Activated T-cell treated with anti-CD3 and anti-CD28 coated beads, Interleukin-2, amount 50 U/mL, for 72 hours (primary cell): ENCODE measurements at regions not wholly inside any gene's neighbourhood (a gene's known extent, or its start where the extent isn't known, plus 50 kb on each side); places are given as distances from the start of the nearest gene placed in this dataset.

ENCODE experiments used
- ATAC-seq, 2 donors: fragments of 150-1000 bp; cut with Tn5 transposase; replicated peaks in 1 of 2; 2 replicates each; pipeline ENCODE4 v1.10.0; 2021; ENCODE audit warnings: moderate library complexity in 2 of 2, mild to moderate bottlenecking in 1 of 2
- DNase-seq, 2 donors: peaks; one replicate each; pipeline ENCODE4 v3.0.0; 2021 to 2022; ENCODE audit warnings: mixed read lengths in 1 of 2
- H3K27ac Mint-ChIP-seq: one replicate; pipeline ENCODE4 v1.8.0; 2022; ENCODE audit warnings: mild to moderate bottlenecking, moderate library complexity, mixed read lengths
- H3K27me3 Mint-ChIP-seq: one replicate; pipeline ENCODE4 v1.8.0; 2022; ENCODE audit warnings: low read depth, mixed read lengths
- H3K36me3 Mint-ChIP-seq, 2 donors: one replicate each; pipeline ENCODE4 v1.8.0; 2022; ENCODE audit warnings: mixed read lengths in 2 of 2, mild to moderate bottlenecking in 1 of 2; ENCODE audit not compliant: insufficient read depth in 2 of 2
- H3K4me1 Mint-ChIP-seq: one replicate; pipeline ENCODE4 v1.8.0; 2022; ENCODE audit warnings: low read depth, mixed read lengths
- H3K4me3 Mint-ChIP-seq, 2 donors: one replicate each; pipeline ENCODE4 v1.8.0; 2022; ENCODE audit warnings: mild to moderate bottlenecking in 2 of 2, mixed read lengths in 2 of 2, moderate library complexity in 2 of 2
- H3K9me3 Mint-ChIP-seq, 2 donors: one replicate each; pipeline ENCODE4 v1.8.0; 2022; ENCODE audit warnings: mixed read lengths in 2 of 2

DNA sequence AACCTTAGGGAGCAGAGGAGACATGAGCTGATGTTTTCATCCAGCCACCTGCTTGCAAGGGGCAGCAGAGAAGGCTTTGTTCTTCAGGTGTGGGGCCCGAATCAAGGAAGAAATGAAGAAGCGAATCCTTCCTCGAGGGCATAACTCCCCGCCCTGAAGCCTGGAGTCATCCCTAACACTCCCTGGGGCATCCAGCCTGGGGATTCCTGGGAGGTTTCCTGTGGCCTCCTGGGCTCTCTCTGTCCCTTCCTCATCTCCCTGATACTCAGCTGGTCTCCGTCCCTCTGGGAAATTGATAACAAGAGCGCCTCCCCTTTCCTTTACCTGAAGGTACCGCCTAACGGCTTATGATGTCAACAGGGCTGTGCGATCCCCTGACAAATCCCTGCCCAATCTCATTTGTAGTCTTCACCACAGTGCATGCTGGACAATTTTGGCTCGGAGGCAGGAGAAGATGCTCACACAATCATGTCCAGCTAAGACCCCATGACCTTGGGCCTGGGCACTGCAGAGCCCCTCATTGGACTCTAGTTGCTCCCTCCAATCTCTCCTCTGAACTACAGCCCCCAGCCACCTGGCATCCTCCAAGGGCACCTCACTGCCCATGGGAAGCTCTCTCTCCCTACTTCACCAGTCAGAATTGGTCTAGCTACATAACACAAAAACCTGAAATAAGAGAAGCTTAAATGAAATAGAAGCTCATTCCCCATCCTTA is 80.6 kb upstream of the RTL6 start:
- no peak overlapping the region for H3K4me3 Mint-ChIP-seq
- DNase-seq (no peak), ATAC-seq (no peak)
- H3K9me3 Mint-ChIP-seq = no peaks in the 10 kb centered on the region
- H3K27ac Mint-ChIP-seq = no peak overlapping the region
- no peaks in the 10 kb centered on the region for H3K36me3 Mint-ChIP-seq
- peaks cover 29% of the 10 kb centered on the region for H3K27me3 Mint-ChIP-seq
- no peaks in the 10 kb centered on the region for H3K4me1 Mint-ChIP-seq

DNA sequence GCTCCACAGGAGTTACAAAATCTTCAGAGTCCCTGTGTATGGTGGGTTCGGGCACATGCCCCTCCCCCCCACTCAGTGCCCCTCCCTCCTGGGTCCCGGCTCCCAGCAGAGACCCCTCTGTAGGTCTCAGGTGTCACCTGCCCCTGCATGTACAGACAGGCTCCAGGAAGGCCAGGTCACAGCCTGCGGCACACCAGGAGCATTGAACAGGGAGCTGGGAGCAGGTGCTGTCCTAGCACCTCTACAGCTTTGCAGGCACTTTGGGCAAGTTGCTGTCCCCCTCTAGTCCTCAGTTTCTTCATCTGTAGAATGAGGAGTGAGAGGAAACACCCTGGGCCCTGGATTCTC is 80.1 kb upstream of the RTL6 start:
- Mint-ChIP-seq H3K27me3 (peaks cover 29% of the 10 kb centered on the region), H3K27ac (no peak overlapping the region), H3K4me1 (no peaks in the 10 kb centered on the region), H3K4me3 (no peak overlapping the region), H3K9me3 (no peaks in the 10 kb centered on the region), H3K36me3 (no peaks in the 10 kb centered on the region)
- ATAC-seq (no peak), DNase-seq (no peak)

- no peaks in the 10 kb centered on the region for H3K36me3 Mint-ChIP-seq
- no peaks in the 10 kb centered on the region for H3K4me1 Mint-ChIP-seq
- no peaks in the 10 kb centered on the region for H3K9me3 Mint-ChIP-seq
- DNase-seq = no peak
- no peak overlapping the region for H3K27ac Mint-ChIP-seq
- peaks cover 29% of the 10 kb centered on the region for H3K27me3 Mint-ChIP-seq
- H3K4me3 Mint-ChIP-seq = no peak overlapping the region
- ATAC-seq = no peak
Measured at GRCh38 chr22:44577391-44578109, 79.5 kb upstream of the RTL6 start.

GRCh38 chr22:44576311-44577260 is 78.6 kb upstream of the RTL6 start:
- Mint-ChIP-seq H3K27ac (no peak overlapping the region), H3K27me3 (peaks cover 28% of the 10 kb centered on the region), H3K4me1 (no peaks in the 10 kb centered on the region), H3K9me3 (no peaks in the 10 kb centered on the region), H3K36me3 (no peaks in the 10 kb centered on the region), H3K4me3 (no peak overlapping the region)
- DNase-seq = no peak
- ATAC-seq = no peak

GRCh38 chr22:44575381-44576268 is 77.6 kb upstream of the RTL6 start:
- Mint-ChIP-seq H3K4me3 (no peak overlapping the region), H3K4me1 (no peaks in the 10 kb centered on the region), H3K9me3 (no peaks in the 10 kb centered on the region), H3K36me3 (no peaks in the 10 kb centered on the region), H3K27me3 (peaks cover 22% of the 10 kb centered on the region), H3K27ac (no peak overlapping the region)
- DNase-seq = no peak
- ATAC-seq = no peak

DNA sequence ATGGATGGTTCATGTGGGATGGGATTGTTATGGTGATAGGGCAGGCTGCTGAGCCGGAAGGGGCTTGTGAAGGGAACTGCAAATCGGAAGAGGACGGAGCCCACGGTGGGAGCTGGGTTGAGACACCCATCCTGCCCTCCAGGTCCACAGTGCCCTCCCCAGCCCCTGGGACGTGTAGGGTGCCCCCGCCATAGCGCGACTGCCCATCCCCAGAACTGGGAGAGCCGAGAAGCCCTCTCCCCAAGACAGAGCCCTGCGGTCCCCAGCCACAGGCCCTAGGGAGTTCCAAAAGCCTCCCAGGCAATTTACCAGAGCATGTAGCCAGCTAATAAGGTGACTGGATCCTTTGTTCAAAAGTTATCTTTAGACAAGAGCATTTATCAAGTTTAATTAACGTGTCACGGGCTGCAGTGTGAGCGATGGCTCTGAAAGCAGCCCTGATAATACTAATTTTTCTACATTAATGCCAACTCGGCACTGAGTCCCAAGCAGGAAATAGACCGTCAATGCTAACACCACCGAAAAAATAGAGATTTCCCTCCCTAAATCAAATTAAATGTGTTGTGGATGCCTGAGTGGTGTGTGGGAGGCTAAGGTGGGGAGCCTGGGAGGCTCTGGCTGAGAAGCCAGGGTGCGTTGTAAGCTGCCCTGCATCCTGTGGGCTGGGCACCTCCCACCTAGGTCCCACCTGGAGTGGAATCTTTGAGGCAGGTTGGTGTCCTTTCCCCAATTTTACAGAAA is 76.8 kb upstream of the RTL6 start:
- Mint-ChIP-seq H3K4me1 (no peaks in the 10 kb centered on the region), H3K27ac (no peak overlapping the region), H3K4me3 (no peak overlapping the region), H3K9me3 (no peaks in the 10 kb centered on the region), H3K36me3 (no peaks in the 10 kb centered on the region), H3K27me3 (peaks cover 22% of the 10 kb centered on the region)
- DNase-seq (no peak), ATAC-seq (no peak)

GRCh38 chr22:44574057-44574639 is 76.1 kb upstream of the RTL6 start:
- Mint-ChIP-seq H3K27me3 (peaks cover 21% of the 10 kb centered on the region), H3K36me3 (no peaks in the 10 kb centered on the region), H3K9me3 (no peaks in the 10 kb centered on the region), H3K27ac (no peak overlapping the region), H3K4me1 (no peaks in the 10 kb centered on the region), H3K4me3 (no peak overlapping the region)
- DNase-seq (no peak), ATAC-seq (no peak)

DNA sequence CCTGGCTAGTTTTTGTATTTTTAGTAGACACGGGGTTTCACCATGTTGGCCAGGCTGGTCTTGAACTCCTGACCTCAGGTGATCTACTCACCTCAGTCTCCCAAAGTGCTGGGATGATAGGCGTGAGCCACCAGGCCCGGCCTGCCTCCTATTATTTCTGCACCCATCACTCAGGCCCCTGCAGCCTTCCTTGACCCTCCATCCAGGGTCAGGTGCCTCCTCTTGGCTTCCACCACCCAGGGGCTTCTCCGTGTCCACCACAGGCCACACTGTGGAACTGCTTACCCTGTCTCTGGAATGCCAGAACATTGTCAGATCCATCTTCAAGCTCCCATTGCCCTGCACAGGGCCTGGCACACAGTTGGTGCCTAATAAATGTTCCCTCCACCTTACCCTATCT is 75.4 kb upstream of the RTL6 start:
- Mint-ChIP-seq H3K36me3 (no peaks in the 10 kb centered on the region), H3K4me1 (no peaks in the 10 kb centered on the region), H3K4me3 (no peak overlapping the region), H3K27ac (no peak overlapping the region), H3K27me3 (peaks cover 18% of the 10 kb centered on the region), H3K9me3 (no peaks in the 10 kb centered on the region)
- ATAC-seq (no peak), DNase-seq (no peak)

DNA sequence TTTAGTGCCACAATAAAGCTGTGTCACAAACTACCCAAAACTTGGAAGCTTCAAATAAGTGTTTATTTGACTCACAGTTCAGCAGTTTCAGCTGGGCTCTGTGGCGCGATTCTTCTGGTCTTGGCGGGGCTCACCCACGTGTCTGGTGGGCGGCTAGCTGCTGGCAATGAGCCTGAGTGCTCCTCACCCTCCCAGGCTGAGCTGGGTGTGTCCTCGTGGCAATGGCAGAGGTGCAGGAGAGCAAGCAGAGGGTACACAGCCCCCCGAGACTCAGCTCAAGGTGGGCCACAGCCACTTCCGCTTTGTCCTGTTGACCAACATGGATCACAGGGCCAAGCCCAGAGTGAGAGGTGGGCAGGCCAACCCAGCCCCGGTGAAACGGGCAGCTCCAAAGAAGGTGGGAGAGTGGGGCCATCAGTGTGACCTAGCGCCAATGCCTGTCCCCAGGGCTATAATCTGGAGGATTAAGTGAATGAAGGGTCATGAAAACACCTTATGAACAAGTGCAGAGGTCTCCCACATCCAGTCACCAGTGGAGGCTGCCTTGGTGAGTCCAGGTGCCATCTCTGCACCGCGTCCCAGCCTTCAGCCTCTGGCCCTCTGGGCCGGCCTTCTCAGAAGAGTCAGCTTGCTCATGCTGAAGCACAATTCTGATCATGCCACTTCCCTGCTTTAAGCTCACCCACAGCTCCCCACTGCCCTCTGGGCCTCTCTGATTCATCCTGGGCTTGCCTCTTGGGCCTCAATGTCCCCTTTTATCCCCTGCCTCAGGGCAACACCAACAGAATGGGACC is 74.6 kb upstream of the RTL6 start:
- no peaks in the 10 kb centered on the region for H3K36me3 Mint-ChIP-seq
- H3K27ac Mint-ChIP-seq = no peak overlapping the region
- ATAC-seq (no peak), DNase-seq (no peak)
- no peak overlapping the region for H3K4me3 Mint-ChIP-seq
- no peaks in the 10 kb centered on the region for H3K9me3 Mint-ChIP-seq
- H3K4me1 Mint-ChIP-seq = no peaks in the 10 kb centered on the region
- peaks cover 18% of the 10 kb centered on the region for H3K27me3 Mint-ChIP-seq

- Mint-ChIP-seq H3K36me3 (no peaks in the 10 kb centered on the region), H3K4me1 (no peaks in the 10 kb centered on the region), H3K9me3 (no peaks in the 10 kb centered on the region), H3K27me3 (peaks cover 18% of the 10 kb centered on the region), H3K27ac (no peak overlapping the region), H3K4me3 (no peak overlapping the region)
- DNase-seq (no peak), ATAC-seq (no peak)
Measured at GRCh38 chr22:44571566-44572413, 73.8 kb upstream of the RTL6 start.
